Kidney (tissue), 13 donors: ENCODE measurements at regions not wholly inside any gene's neighbourhood (a gene's known extent, or its start where the extent isn't known, plus 50 kb on each side); places are given as distances from the start of the nearest gene placed in this dataset.

Source experiments
- DNase-seq, 5 donors: peaks; one replicate each; pipeline ENCODE4 v3.0.0-alpha.2; 2013 to 2020
- FAIRE-seq: peaks from 2 replicates; lab custom pipeline; 2012; peaks lifted over from hg19 to GRCh38; lab: Jason Lieb, UNC
- H3K27ac ChIP-seq, 2 donors: one replicate each; pipeline ENCODE4 v1.7.0; 2013; ENCODE audit warnings: low read depth in 2 of 2, low read length in 2 of 2, inconsistent platforms in 1 of 2
- H3K27me3 ChIP-seq: one replicate; pipeline ENCODE4 v1.7.1; 2013; ENCODE audit warnings: low read length, inconsistent platforms; ENCODE audit not compliant: control insufficient read depth, insufficient read depth
- H3K36me3 ChIP-seq, 3 donors: one replicate each; pipeline versions ENCODE4 v1.7.0 to v1.7.1; 2013; ENCODE audit warnings: low read length in 3 of 3, control low read depth in 1 of 3, inconsistent platforms in 1 of 3; ENCODE audit not compliant: insufficient read depth in 3 of 3, control insufficient read depth in 2 of 3
- H3K4me1 ChIP-seq, 3 donors: one replicate each; pipeline versions ENCODE4 v1.7.0 to v1.7.1; 2013; ENCODE audit warnings: low read length in 3 of 3, inconsistent platforms in 1 of 3, low read depth in 1 of 3; ENCODE audit not compliant: control insufficient read depth in 2 of 3, insufficient read depth in 2 of 3
- H3K4me3 ChIP-seq, 3 donors: one replicate each; pipeline versions ENCODE4 v1.7.0 to v1.8.1; 2013; ENCODE audit warnings: low read length in 3 of 3, control low read depth in 1 of 3, inconsistent platforms in 1 of 3
- H3K9ac ChIP-seq, 3 donors: one replicate each; pipeline versions ENCODE4 v1.7.0 to v1.7.1; 2013; ENCODE audit warnings: low read length in 3 of 3, control low read depth in 1 of 3, inconsistent platforms in 1 of 3
- H3K9me3 ChIP-seq, 3 donors: one replicate each; pipeline versions ENCODE4 v1.7.0 to v1.7.1; 2013; ENCODE audit warnings: low read length in 3 of 3, control low read depth in 1 of 3, inconsistent platforms in 1 of 3; ENCODE audit not compliant: control insufficient read depth in 2 of 3, insufficient read depth in 1 of 3
- intact Hi-C: fragments of 100-400 bp; cut with DNase I; formaldehyde crosslinking; loops from one replicate; pipeline ENCODE4 v1.11.1; 2022
- TF ChIP-seq, protein P1 (sequence below): IDR thresholded peaks from 3 replicates; pipeline ENCODE4 v1.5.1; 2012; ENCODE audit warnings: mild to moderate bottlenecking, moderate library complexity, borderline replicate concordance; ENCODE audit not compliant: insufficient read depth; ENCODE audit errors: extremely low read depth
- donor health status: control.
- donor health status: control.
- donor health status: control.
- donor health status: control.
- donor health status: control.
- donor health status: DM: yes; HTN: yes; CAD: no.
- donor health status: Normal renal cell carcinoma (clear cell type).

DNA sequence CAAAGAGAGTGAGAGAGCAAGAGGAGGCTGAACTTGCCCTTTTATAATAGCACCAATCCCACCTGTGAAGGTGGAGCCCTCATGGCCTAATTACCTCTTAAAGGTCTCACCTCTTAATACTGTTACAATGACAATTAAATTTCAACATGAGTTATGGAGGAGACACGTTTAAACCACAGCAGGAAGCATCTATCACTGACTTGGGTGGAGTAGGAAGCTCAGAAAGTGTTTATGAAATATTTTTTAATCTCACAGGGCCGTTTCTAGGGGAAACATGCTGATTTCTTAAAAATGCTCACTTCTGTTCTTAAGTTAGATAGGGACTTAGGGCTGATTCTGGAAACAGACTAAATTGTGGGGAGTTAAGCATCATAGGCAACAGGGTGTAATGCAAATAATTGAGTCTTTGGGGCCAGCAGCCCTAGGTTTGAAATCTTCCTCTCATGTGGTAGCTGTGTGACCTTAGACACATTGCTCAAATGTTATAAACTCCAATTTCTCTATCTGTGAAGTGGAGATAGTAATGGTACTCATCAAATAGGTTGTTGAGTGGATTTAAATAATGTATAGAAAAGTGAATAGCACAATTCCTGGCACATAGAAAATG lies 133.3 kb upstream of the KLHL25 start:
- H3K27me3 ChIP-seq = no peaks in the 10 kb centered on the region
- H3K4me1 ChIP-seq = no peaks in the 10 kb centered on the region
- peaks cover 0 to 2% (median 0%) of the 10 kb centered on the region in 3 donors for H3K9me3 ChIP-seq
- no peak overlapping the region for H3K27ac ChIP-seq
- DNase-seq (no peak), FAIRE-seq (no peak)
- H3K9ac ChIP-seq = no peak overlapping the region
- H3K36me3 ChIP-seq = no peaks in the 10 kb centered on the region
- TF ChIP-seq, protein P1, sequence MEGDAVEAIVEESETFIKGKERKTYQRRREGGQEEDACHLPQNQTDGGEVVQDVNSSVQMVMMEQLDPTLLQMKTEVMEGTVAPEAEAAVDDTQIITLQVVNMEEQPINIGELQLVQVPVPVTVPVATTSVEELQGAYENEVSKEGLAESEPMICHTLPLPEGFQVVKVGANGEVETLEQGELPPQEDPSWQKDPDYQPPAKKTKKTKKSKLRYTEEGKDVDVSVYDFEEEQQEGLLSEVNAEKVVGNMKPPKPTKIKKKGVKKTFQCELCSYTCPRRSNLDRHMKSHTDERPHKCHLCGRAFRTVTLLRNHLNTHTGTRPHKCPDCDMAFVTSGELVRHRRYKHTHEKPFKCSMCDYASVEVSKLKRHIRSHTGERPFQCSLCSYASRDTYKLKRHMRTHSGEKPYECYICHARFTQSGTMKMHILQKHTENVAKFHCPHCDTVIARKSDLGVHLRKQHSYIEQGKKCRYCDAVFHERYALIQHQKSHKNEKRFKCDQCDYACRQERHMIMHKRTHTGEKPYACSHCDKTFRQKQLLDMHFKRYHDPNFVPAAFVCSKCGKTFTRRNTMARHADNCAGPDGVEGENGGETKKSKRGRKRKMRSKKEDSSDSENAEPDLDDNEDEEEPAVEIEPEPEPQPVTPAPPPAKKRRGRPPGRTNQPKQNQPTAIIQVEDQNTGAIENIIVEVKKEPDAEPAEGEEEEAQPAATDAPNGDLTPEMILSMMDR = no peak
- H3K4me3 ChIP-seq = no peak overlapping the region
- intact Hi-C loops = no loop called here

DNA sequence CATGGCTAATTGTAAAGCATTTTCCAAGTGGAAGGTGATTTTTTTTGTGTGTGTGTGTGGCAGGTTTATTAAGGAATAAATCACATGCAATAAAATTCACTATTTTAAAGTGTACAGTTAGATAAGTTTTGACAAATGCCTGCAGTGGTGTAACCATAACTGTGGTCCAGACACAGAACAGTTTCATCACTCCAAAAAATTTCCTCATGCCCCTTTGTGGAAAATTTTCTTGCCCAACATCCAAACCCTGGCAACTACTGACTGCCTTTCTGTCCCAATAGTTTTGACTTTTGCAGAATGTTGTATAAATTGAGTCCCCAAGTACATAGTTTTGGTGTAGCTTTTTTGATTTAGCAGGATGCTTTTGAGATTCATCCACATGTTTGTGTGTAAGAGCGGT lies 135.1 kb upstream of the KLHL25 start:
- TF ChIP-seq, protein P1 = no peak

DNA sequence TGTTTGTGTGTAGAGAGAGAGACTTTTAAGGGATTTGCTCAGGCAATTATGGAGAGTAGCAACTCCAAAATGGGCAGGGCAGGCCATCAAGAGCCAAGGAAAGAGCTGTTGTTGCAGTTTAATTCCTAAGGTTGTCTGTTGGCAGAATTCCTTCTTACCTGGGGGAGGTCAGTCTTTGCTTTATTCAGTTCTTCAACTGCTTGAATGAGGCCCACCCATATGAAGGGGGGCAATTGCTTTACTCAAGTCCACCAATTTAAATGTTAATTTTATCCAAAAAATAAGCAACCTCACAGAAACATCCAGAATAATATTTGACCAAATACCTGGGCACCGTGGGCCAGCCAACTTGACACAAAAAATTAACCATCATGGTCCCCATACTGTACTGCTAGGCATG lies 137.7 kb upstream of the KLHL25 start:
- no peak for FAIRE-seq

More for the DNA sequence above, 135.1 kb upstream of the KLHL25 start:
- no peaks in the 10 kb centered on the region for H3K27me3 ChIP-seq
- H3K27ac ChIP-seq = no peak overlapping the region
- intact Hi-C loops = no loop called here
- no peak overlapping the region for H3K9ac ChIP-seq
- H3K4me3 ChIP-seq = no peak overlapping the region
- no peaks in the 10 kb centered on the region for H3K36me3 ChIP-seq
- DNase-seq (no peak), FAIRE-seq (no peak)
- peaks cover 0 to 2% (median 0%) of the 10 kb centered on the region in 3 donors for H3K9me3 ChIP-seq
- H3K4me1 ChIP-seq = no peaks in the 10 kb centered on the region

More for the DNA sequence above, 137.7 kb upstream of the KLHL25 start:
- DNase-seq = no peak
- H3K9ac ChIP-seq = no peak overlapping the region
- H3K9me3 ChIP-seq = peaks cover 0 to 2% (median 0%) of the 10 kb centered on the region in 3 donors
- no peaks in the 10 kb centered on the region for H3K27me3 ChIP-seq
- TF ChIP-seq, protein P1 = no peak
- H3K27ac ChIP-seq = no peak overlapping the region
- H3K4me3 ChIP-seq = no peak overlapping the region
- intact Hi-C loops = no loop called here
- no peaks in the 10 kb centered on the region for H3K36me3 ChIP-seq
- H3K4me1 ChIP-seq = no peaks in the 10 kb centered on the region
